Skin epidermis (tissue), 12 donors: ENCODE measurements at regions not wholly inside any gene's neighbourhood (a gene's known extent, or its start where the extent isn't known, plus 50 kb on each side); places are given as distances from the start of the nearest gene placed in this dataset.

Source experiments
- H3K27ac ChIP-seq, 21 experiments: fragments of 200-600 bp; sonication (generic) in 11 of 21; one replicate each; pipeline ENCODE4 v1.5.0; 2020; ENCODE audit warnings: mild to moderate bottlenecking in 3 of 21, inconsistent platforms in 2 of 21, moderate library complexity in 2 of 21
- H3K4me3 ChIP-seq, 7 experiments: fragments of 200-600 bp; sonication (generic) in 2 of 7; one replicate each; pipeline ENCODE4 v1.5.0; 2020; ENCODE audit warnings: inconsistent platforms in 2 of 7, mild to moderate bottlenecking in 2 of 7, moderate library complexity in 1 of 7

- H3K27ac ChIP-seq, result no peak overlapping the region
- H3K4me3 ChIP-seq, result no peak overlapping the region
Observed at GRCh38 chr4:31620476-31620875, 900.3 kb downstream of the PCDH7 start.

- H3K27ac ChIP-seq, result no peak overlapping the region
- H3K4me3 ChIP-seq, result no peak overlapping the region
Observed at GRCh38 chr4:31645236-31645635, 925.1 kb downstream of the PCDH7 start.

- Histone ChIP-seq H3K27ac (no peak overlapping the region), H3K4me3 (no peak overlapping the region)
Observed at GRCh38 chr4:31647786-31648185, 927.6 kb downstream of the PCDH7 start.

DNA sequence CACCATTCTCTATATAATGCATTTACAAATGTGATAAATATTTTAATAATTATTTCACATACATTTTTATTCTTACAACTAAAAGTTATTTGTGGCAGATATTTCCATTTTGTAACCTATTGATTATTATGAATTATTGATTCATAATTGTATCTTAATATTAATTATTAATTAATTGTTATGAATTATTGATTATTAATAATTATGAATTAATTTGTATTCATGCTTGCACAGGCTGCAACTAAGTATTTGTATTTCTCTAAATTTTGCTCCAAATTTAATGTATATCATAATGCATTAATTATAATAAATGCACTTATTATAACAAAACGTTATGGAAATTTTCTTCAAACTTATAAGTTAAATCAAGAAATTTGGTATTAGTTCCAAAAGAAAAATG, 929.7 kb downstream of the PCDH7 start:
- Histone ChIP-seq H3K4me3 (no peak overlapping the region), H3K27ac (no peak overlapping the region)

DNA sequence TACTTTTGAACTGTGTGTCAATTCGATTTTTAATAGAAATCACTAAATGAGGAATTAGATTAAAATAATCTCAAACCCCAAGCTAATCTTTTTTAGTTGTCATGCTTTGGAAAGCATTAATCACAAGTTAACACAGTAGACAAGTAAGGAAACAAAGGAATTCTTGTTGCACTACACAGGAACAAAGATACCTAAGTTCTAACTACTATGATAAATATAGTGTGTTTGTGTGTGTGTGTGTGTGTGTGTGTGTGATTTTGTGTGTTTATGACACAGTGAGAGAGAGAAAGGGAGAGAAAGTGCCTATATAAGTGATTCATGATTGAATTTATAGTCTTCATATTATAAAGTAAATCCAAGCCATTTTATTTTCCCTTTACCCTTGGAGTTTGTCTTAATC, 931.4 kb downstream of the PCDH7 start:
- Histone ChIP-seq H3K27ac (no peak overlapping the region), H3K4me3 (no peak overlapping the region)

GRCh38 chr4:31655328-31655727, 935.2 kb downstream of the PCDH7 start:
- no peak overlapping the region for H3K4me3 ChIP-seq
- no peak overlapping the region for H3K27ac ChIP-seq

DNA sequence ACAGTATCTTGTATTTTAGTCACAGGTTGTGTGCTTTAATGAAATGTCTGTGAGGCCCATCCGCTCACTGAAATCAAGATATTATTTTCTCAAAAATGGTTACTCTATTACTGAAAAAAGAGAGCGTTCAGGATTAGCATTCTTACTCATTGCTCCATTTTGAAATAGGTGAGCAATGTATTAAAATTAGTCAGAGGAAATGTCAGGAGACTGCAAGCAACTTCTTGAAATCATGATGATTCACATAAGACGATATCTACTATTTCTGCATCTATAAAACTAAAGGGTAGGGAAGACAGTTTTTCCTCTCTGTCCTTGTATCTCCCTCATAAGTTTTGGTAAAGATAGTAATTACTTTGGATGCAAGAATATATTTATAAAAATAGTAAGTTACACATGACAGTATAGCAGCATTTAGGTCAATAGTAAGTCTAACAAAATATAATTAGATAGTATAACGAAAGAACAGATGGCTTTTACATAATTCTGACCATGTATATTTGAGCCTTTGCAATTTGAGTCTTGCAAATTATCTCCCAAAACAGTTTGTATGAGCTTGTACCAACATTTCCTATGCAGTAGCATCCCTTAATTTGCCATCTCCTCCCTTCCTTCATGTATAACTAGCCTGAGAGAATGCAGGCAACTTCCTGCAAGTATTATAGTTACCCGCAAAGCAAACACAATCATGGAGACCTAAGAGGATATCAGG, 937.8 kb downstream of the PCDH7 start:
- Histone ChIP-seq H3K27ac (no peak overlapping the region), H3K4me3 (no peak overlapping the region)

DNA sequence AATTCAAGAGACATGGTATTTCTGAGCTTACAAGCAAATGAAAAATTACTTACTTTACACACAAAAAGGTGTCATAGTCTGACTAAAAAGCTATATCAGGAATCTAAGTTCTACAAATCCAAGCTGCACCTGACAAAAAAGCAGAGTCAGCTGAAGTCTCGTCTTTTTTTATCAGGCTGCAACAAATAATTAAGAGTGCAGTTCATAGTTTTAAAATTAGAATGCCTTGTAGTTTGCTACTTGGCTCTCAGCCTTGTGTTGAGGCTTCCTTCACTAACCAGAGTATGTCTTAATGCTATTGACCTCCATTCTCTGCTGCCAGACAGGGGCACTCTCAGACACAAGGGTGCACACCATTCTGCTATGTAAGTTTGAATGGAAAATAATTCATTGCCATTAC, 940.7 kb downstream of the PCDH7 start:
- Histone ChIP-seq H3K27ac (no peak overlapping the region), H3K4me3 (no peak overlapping the region)

DNA sequence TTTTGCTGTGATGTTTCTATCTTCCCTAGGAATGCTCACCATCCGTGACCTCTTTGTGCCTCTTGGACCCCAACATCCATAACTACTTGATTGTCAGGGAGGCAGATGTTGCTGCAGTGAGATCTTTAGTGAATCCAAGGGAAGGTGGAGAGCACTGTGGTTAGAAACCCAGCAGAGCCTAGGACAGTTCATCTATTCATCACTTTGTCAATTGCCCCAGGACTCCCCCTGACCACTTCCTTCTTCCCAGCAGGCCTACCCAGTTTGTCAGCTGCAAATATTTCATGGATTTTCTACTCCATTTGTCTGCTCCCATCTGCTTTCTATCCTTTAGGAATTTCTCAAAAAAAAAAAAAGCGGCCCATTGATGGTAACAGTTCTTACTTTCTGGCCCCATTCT, 942.8 kb downstream of the PCDH7 start:
- no peak overlapping the region for H3K27ac ChIP-seq
- no peak overlapping the region for H3K4me3 ChIP-seq

GRCh38 chr4:31667686-31668085, 947.5 kb downstream of the PCDH7 start:
- H3K27ac ChIP-seq, result no peak overlapping the region
- H3K4me3 ChIP-seq, result no peak overlapping the region

DNA sequence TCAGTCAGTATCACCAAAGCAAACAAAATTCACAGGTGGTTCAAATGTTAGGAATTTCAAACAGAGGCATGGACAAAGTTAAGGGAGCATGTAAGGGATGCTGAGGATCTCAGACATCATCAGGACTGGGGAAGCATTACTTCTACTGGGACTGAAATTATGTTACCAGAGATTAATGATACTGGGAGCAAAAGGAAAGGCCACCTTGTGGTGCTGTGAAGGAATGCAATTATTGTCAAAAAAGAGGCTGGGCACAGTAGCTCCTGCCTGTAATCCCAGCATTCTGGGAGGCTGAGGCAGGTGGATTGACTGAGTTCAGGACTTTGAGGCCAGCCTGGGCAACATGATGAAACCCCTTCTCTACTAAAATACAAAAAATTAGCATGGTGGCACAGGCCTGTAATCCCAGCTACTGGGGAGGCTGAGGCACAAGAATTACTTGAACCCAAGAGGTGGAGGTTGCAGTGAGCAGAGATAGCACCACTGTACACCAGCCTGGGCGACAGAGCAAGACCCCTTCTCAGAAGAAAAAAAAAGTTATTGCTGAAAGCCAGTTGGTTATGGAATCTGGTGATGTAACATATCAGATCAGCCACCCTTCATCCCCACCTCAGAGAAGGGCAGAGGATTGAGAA, 954.3 kb downstream of the PCDH7 start:
- H3K27ac ChIP-seq, result no peak overlapping the region
- H3K4me3 ChIP-seq, result no peak overlapping the region

DNA sequence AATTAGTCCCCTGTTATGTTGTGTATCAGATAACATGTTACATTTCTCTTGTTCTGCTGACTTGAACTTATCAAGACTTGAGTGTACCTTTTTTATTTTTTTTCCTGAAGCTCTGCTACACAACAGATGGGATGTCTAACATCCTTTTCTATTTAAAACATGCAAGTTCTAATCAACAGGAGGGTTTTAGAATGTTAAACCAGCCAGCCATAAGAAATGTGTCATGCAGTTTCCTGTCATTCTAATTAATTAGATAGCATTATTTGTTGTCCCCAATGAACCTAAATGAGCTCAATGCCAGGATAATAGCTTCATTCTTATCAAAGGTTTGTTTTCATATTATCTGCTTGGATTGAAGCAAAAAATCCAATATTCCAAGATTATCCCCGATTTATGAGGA, 958.2 kb downstream of the PCDH7 start:
- no peak overlapping the region for H3K4me3 ChIP-seq
- H3K27ac ChIP-seq, result no peak overlapping the region

DNA sequence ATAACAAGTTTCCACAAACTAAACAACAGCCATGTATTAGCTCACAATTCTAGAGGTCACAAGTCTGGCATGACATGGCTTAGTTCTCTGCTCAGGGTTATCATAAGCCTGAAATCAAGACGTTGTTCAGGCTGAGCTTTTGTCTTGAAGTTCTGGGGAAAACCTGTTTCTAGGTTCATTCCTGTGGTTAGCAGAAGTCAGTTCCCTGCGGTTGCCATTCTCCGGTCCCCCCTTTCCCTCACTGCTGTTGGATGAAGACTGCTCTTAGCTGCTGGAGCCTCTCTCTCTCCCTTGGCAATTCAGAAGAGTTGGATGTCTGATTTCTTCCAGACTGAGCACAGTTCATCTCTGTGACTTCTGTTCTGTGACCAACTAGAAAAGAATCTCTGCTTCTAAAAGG, 962.6 kb downstream of the PCDH7 start:
- no peak overlapping the region for H3K4me3 ChIP-seq
- no peak overlapping the region for H3K27ac ChIP-seq

GRCh38 chr4:31687717-31688342, 967.7 kb downstream of the PCDH7 start:
- no peak overlapping the region for H3K27ac ChIP-seq
- no peak overlapping the region for H3K4me3 ChIP-seq

- H3K4me3 ChIP-seq, result no peak overlapping the region
- H3K27ac ChIP-seq, result no peak overlapping the region
Observed at GRCh38 chr4:31692399-31692940, 972.3 kb downstream of the PCDH7 start.

- H3K4me3 ChIP-seq, result no peak overlapping the region
- no peak overlapping the region for H3K27ac ChIP-seq
Observed at GRCh38 chr4:31701256-31701655, 981.1 kb downstream of the PCDH7 start.

GRCh38 chr4:31702326-31702725, 982.2 kb downstream of the PCDH7 start:
- H3K4me3 ChIP-seq, result no peak overlapping the region
- no peak overlapping the region for H3K27ac ChIP-seq

DNA sequence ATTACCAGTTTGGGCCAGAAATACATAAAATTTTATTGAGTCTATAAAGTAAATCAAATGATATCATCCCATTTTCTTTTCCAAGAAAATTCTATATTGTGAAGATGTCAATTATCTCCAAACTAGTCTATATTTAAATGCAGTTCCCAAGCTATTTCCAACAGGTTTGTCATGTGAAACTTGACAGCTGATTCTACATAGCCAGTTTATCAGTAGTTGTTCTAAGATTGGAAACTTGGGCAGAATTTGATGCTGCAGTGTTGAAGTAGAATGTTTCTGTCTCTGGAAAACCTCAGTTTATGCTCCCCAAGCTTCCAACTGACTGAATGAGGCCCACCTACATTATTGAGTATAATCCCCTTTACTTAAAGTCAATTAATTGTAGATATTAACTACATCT, 994.1 kb downstream of the PCDH7 start:
- no peak overlapping the region for H3K4me3 ChIP-seq
- no peak overlapping the region for H3K27ac ChIP-seq

DNA sequence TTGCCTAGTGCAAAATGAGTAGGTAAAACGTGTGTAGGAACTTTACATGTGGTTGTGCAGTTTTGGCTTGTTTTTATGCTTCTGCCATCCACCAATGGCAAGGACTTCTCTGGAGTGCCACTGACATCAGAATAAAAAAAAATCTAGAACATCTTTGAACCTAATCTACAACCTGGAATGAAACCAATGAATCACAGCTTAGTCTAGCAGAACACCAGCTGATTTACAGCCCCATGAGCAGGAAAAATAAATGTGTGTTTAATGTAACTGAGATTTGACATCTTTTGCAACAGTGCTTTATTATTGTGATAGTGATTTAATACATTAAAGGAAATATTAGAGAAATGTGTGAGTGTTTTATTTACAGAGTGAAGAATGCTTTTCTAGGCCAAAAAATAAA, 995.1 kb downstream of the PCDH7 start:
- Histone ChIP-seq H3K4me3 (no peak overlapping the region), H3K27ac (no peak overlapping the region)

DNA sequence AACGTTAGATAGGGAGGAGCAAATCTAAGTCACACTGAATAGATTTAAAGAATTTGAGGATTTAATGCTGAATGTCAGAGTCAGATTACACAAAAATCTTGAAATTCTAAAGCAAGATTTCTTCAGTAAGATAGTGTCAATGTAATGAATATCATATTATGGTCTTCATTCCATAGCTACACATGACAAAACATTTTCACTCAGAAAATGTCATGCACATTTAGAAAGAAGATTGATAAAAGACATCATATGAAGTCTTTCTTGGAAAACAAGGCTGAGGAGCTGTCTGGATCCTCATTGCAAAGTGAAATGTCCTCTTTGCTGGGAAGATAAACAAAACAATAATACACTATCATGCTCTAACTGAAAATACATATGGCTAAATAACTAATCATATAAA, 1006.9 kb downstream of the PCDH7 start:
- no peak overlapping the region for H3K27ac ChIP-seq

DNA sequence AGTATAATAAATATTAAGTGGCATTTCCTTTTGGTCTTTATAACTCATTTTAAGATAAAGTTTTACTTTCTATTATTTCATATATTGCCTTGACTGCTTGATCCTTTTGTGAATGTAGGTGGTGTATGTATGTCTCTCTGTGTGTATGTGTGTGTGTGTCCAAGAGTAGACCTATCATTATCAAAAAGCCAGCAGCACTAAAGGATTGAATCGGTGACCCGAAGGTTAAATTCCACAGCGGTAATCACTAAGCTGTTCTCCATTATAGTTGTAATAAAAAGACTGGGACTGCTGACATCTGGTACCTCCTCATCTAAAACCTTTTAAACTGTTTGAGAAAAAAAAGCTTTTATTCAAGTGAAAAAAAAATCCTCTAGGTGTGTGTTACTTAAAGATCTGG, 1014.8 kb downstream of the PCDH7 start:
- no peak overlapping the region for H3K27ac ChIP-seq

More for the DNA sequence above, 1006.9 kb downstream of the PCDH7 start:
- no peak overlapping the region for H3K4me3 ChIP-seq

More for the DNA sequence above, 1014.8 kb downstream of the PCDH7 start:
- no peak overlapping the region for H3K4me3 ChIP-seq
